ENCODE measurements at regions not wholly inside any gene's neighbourhood (a gene's known extent, or its start where the extent isn't known, plus 50 kb on each side); places are given as distances from the start of the nearest gene placed in this dataset.

GRCh38 chr5:113922343-113922742 lies 408.8 kb downstream of the YTHDC2 start (continued):
- TF ChIP-seq ZNF395 (CRISPR knock-in tag; IDR thresholded peaks at IDR 0.05) (no peak), ZNF778 (CRISPR knock-in tag; IDR thresholded peaks at IDR 0.05) (no peak), TAL1 (IDR thresholded peaks at IDR 0.05) (no peak), ID3 (CRISPR knock-in tag; IDR thresholded peaks at IDR 0.05) (no peak), ID3 (tag; IDR thresholded peaks at IDR 0.05) (no peak)

- Histone ChIP-seq H3K9me3 (replicated peaks; ENCODE audit: control insufficient read depth, insufficient read depth, low read depth, low read length) (no peaks in the 10 kb centered on the region), H4K20me1 (replicated peaks; ENCODE audit: control insufficient read depth, insufficient read depth, low read length) (no peaks in the 10 kb centered on the region), H3K79me2 (ENCODE audit: control insufficient read depth, insufficient read depth, low read length) (no peaks in the 10 kb centered on the region), H3K27me3 (ENCODE audit: control insufficient read depth in 2 of 2, insufficient read depth in 2 of 2, low read length in 2 of 2) (no peaks in the 10 kb centered on the region), H3K4me2 (ENCODE audit: insufficient read depth, low read length) (no peak overlapping the region), H3K9me1 (ENCODE audit: control insufficient read depth, insufficient read depth, low read length) (no peaks in the 10 kb centered on the region), H3K4me3 (no peak overlapping the region), H3K9ac (ENCODE audit: insufficient read depth in 1 of 2, low read depth in 2 of 2, low read length in 2 of 2) (no peak overlapping the region), H2AFZ (ENCODE audit: low read depth, low read length) (no peak overlapping the region), H3K4me1 (replicated peaks in 1 of 2; ENCODE audit: control insufficient read depth in 2 of 2, insufficient read depth in 2 of 2, low read length in 2 of 2) (no peaks in the 10 kb centered on the region), H3K36me3 (ENCODE audit: control insufficient read depth, insufficient read depth, low read length) (no peaks in the 10 kb centered on the region), H3K27ac (ENCODE audit: extremely low read depth, low read depth, low read length) (no peak overlapping the region)
- no peak for DNase-seq (ENCODE audit: extremely low read depth in 1 of 4, low spot score in 3 of 4)
- ChIA-PET CTCF (ENCODE audit: low intra/inter-chr PET ratio) (no interaction called here), POLR2A (no interaction called here)
- intact Hi-C loops (cut with micrococcal nuclease) (no loop called here), in situ Hi-C loops (cut with MboI) (no loop called here)
- no peak for FAIRE-seq
- TF ChIP-seq CCNT2 (IDR thresholded peaks at IDR 0.05; ENCODE audit: borderline replicate concordance, extremely low read depth, insufficient read length, low read depth, low read length) (no peak), ZSCAN32 (CRISPR knock-in tag; IDR thresholded peaks at IDR 0.05) (no peak), PTBP1 (IDR thresholded peaks at IDR 0.05; ENCODE audit: low read depth, low read length) (no peak), SIN3A (IDR thresholded peaks at IDR 0.05; ENCODE audit: borderline replicate concordance in 2 of 2, control insufficient read depth in 1 of 2, low read depth in 2 of 2, low read length in 2 of 2) (no peak), PTTG1 (tag; IDR thresholded peaks at IDR 0.05; ENCODE audit: low read depth) (no peak), SRSF1 (IDR thresholded peaks at IDR 0.05; ENCODE audit: low read depth, low read length) (no peak), E2F6 (IDR thresholded peaks at IDR 0.05; ENCODE audit: borderline replicate concordance in 1 of 2, extremely low read depth in 1 of 2, insufficient read depth in 1 of 2, insufficient read length in 1 of 2, low read depth in 1 of 2, low read length in 1 of 2, poor library complexity in 1 of 2, severe bottlenecking in 1 of 2) (no peak), ZNF76 (CRISPR knock-in tag; IDR thresholded peaks at IDR 0.05; ENCODE audit: borderline replicate concordance) (no peak), NCOR1 (IDR thresholded peaks at IDR 0.05) (no peak), XRCC5 (IDR thresholded peaks at IDR 0.05; ENCODE audit: low read depth, low read length) (no peak), SNAPC5 (CRISPR knock-in tag; IDR thresholded peaks at IDR 0.05) (no peak)
- no peak for ATAC-seq
- BruUV-seq (replicated peaks), result no TSS peak
- WGBS (ENCODE audit: insufficient coverage, low coverage, missing lambda C conversion rate), result 0% methylated on average over 7 of the region's 7 CpGs
Measured at GRCh38 chr5:113935453-113935852, 422.0 kb downstream of the YTHDC2 start.
